Thoracic aorta (tissue), 2 donors: ENCODE measurements at regions not wholly inside any gene's neighbourhood (a gene's known extent, or its start where the extent isn't known, plus 50 kb on each side); places are given as distances from the start of the nearest gene placed in this dataset.

Source experiments
- ATAC-seq: fragments of 150-250 bp; one replicate; pipeline ENCODE4 v1.8.0; 2017; ENCODE audit warnings: low read depth; ENCODE audit not compliant: insufficient number of reproducible peaks, low FRiP score
- DNase-seq: peaks from one replicate; pipeline ENCODE4 v3.0.0-alpha.2; 2020; ENCODE audit warnings: low spot score
- H3K27ac ChIP-seq, 2 donors: fragments of 200-600 bp; sonication (generic); 1 replicate in 1 of 2; 2 replicates in 1 of 2; pipeline ENCODE4 v1.5.1; 2016; ENCODE audit warnings: mild to moderate bottlenecking in 2 of 2, moderate library complexity in 2 of 2
- H3K27me3 ChIP-seq: fragments of 200-600 bp; sonication (generic); replicated peaks from 2 replicates; pipeline ENCODE4 v1.6.0; 2016; ENCODE audit warnings: mild to moderate bottlenecking; ENCODE audit not compliant: insufficient read depth
- H3K36me3 ChIP-seq: fragments of 200-600 bp; sonication (generic); one replicate; pipeline ENCODE4 v1.5.1; 2016
- H3K4me1 ChIP-seq, 2 donors: fragments of 200-600 bp; sonication (generic); 1 replicate in 1 of 2; 2 replicates in 1 of 2; pipeline versions ENCODE4 v1.5.1 to v1.6.0; 2016; ENCODE audit warnings: low read depth in 2 of 2, mild to moderate bottlenecking in 1 of 2; ENCODE audit not compliant: control insufficient read depth in 1 of 2
- H3K4me3 ChIP-seq: fragments of 200-600 bp; sonication (generic); 2 replicates; pipeline ENCODE4 v1.5.1; 2016; ENCODE audit warnings: mild to moderate bottlenecking
- H3K9me3 ChIP-seq: fragments of 200-600 bp; sonication (generic); 2 replicates; pipeline ENCODE4 v1.5.1; 2016
- TF ChIP-seq, protein P1 (sequence below): fragments of 200-600 bp; sonication (generic); IDR thresholded peaks from one replicate; pipeline ENCODE4 v1.5.1; 2019; ENCODE audit warnings: antibody characterized with exemption

- no peak for ATAC-seq
- TF ChIP-seq, protein P1, sequence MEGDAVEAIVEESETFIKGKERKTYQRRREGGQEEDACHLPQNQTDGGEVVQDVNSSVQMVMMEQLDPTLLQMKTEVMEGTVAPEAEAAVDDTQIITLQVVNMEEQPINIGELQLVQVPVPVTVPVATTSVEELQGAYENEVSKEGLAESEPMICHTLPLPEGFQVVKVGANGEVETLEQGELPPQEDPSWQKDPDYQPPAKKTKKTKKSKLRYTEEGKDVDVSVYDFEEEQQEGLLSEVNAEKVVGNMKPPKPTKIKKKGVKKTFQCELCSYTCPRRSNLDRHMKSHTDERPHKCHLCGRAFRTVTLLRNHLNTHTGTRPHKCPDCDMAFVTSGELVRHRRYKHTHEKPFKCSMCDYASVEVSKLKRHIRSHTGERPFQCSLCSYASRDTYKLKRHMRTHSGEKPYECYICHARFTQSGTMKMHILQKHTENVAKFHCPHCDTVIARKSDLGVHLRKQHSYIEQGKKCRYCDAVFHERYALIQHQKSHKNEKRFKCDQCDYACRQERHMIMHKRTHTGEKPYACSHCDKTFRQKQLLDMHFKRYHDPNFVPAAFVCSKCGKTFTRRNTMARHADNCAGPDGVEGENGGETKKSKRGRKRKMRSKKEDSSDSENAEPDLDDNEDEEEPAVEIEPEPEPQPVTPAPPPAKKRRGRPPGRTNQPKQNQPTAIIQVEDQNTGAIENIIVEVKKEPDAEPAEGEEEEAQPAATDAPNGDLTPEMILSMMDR = no peak
- H3K9me3 ChIP-seq = no peaks in the 10 kb centered on the region
- no peaks in the 10 kb centered on the region for H3K36me3 ChIP-seq
- H3K27ac ChIP-seq = no peak overlapping the region
- H3K4me1 ChIP-seq = no peaks in the 10 kb centered on the region
- no peak for DNase-seq
- H3K4me3 ChIP-seq = no peak overlapping the region
- H3K27me3 ChIP-seq = no peaks in the 10 kb centered on the region
These were observed 61.7 kb upstream of the RFLNA start for GRCh38 chr12:124233041-124233796.

- H3K27me3 ChIP-seq = no peaks in the 10 kb centered on the region
- no peak for ATAC-seq
- no peaks in the 10 kb centered on the region for H3K36me3 ChIP-seq
- TF ChIP-seq, protein P1 = no peak
- DNase-seq = no peak
- H3K4me1 ChIP-seq = no peaks in the 10 kb centered on the region
- no peak overlapping the region for H3K4me3 ChIP-seq
- H3K27ac ChIP-seq = no peak overlapping the region
- H3K9me3 ChIP-seq = no peaks in the 10 kb centered on the region
These were observed 60.9 kb upstream of the RFLNA start for GRCh38 chr12:124233846-124234640.

DNA sequence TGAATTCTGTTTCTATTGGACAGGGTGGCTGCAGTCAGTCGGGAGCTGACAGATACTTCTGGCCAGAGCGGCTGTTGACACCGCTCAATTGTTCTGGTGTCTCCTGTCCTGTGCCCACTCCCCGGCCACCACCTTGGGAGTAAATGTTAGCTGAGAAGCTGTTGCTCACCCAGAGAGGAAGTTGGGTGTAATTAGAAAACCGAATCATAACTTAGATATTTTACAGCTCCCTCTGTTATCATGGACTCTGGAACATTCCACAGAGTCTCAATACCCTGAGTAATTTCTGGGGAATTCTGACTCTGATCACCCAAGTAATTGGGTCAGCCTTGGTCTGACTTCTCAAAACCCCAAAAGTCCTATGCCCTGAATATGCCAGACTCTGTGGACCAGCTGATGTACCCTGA is 58.3 kb upstream of the RFLNA start:
- Histone ChIP-seq H3K36me3 (no peaks in the 10 kb centered on the region), H3K27ac (no peak overlapping the region), H3K27me3 (no peaks in the 10 kb centered on the region), H3K9me3 (no peaks in the 10 kb centered on the region), H3K4me3 (no peak overlapping the region), H3K4me1 (no peaks in the 10 kb centered on the region)
- DNase-seq (no peak), ATAC-seq (no peak)
- TF ChIP-seq, protein P1 = no peak

DNA sequence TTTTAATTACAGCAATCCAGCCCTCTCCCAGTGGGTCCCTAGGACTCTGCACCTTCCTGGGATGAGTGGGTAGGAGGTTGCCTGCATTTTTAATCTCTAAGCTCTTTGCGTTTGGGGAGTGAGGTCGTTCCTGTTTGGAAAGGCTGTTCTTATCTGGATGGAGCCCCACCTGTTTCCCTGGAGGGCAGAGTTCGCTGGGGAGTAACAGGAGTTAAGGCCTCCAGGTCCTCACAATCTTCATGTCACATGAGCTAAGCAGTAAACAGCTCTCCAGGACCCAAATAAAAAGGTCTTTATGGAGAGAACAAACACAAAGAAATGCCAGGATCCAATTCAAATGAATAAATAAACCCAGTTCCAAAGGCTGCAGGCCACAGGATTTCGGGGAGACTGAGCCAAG is 56.0 kb upstream of the RFLNA start:
- TF ChIP-seq, protein P1 = no peak
- ATAC-seq = no peak
- no peak for DNase-seq
- no peaks in the 10 kb centered on the region for H3K9me3 ChIP-seq
- no peak overlapping the region for H3K27ac ChIP-seq
- no peaks in the 10 kb centered on the region for H3K4me1 ChIP-seq
- H3K4me3 ChIP-seq = no peak overlapping the region
- H3K27me3 ChIP-seq = no peaks in the 10 kb centered on the region
- H3K36me3 ChIP-seq = no peaks in the 10 kb centered on the region

DNA sequence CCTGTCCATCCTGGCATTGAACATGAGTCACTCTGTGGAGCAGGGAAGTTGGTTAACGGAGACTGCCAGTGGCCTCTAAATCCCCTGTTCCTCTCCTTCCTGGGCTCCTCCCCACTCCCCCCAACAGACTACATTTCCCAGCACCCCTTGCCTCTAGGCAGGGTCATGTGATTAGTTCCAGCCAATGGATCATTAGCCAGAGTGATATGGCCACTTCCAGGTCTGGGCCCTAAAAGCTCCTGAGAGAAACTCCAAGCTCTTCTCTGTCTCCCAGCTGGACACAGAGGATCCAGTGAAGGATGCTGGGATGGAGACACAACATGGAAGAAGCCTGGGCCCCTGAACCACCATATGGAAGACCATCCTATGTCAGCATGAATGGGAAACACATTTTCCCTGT is 54.4 kb upstream of the RFLNA start:
- no peaks in the 10 kb centered on the region for H3K9me3 ChIP-seq
- DNase-seq = no peak
- H3K27ac ChIP-seq = no peak overlapping the region
- no peaks in the 10 kb centered on the region for H3K36me3 ChIP-seq
- no peaks in the 10 kb centered on the region for H3K27me3 ChIP-seq
- H3K4me1 ChIP-seq = no peaks in the 10 kb centered on the region
- TF ChIP-seq, protein P1 = no peak
- no peak for ATAC-seq
- no peak overlapping the region for H3K4me3 ChIP-seq
